ENCODE measurements at regions not wholly inside any gene's neighbourhood (a gene's known extent, or its start where the extent isn't known, plus 50 kb on each side); places are given as distances from the start of the nearest gene placed in this dataset.
A peak's percentile ranks its signal among the peaks of the same experiment; 100 is the strongest.

GRCh38 chr7:10860516-10860915 is 113.2 kb upstream of the PHF14 start:
- no peak for DNase-seq (ENCODE audit: low read depth, low spot score)

GRCh38 chr7:10863476-10863875 is 110.2 kb upstream of the PHF14 start:
- no peak for DNase-seq (ENCODE audit: low read depth, low spot score)

- peak; percentile 10 for DNase-seq (ENCODE audit: low read depth, low spot score)
These were observed 99.0 kb upstream of the PHF14 start for GRCh38 chr7:10874666-10875065.

- DNase-seq (ENCODE audit: low read depth, low spot score) = no peak
These were observed 98.6 kb upstream of the PHF14 start for GRCh38 chr7:10875080-10875479.

GRCh38 chr7:10888861-10889260 is 84.8 kb upstream of the PHF14 start:
- no peak for DNase-seq (ENCODE audit: low read depth, low spot score)

GRCh38 chr7:10889266-10889898 is 84.3 kb upstream of the PHF14 start:
- DNase-seq (ENCODE audit: low read depth, low spot score) = peak; percentile 33

- peak; percentile 98 for DNase-seq (ENCODE audit: low read depth, low spot score)
These were observed 65.1 kb upstream of the PHF14 start for GRCh38 chr7:10908600-10908999.

- DNase-seq (ENCODE audit: low read depth, low spot score) = no peak
These were observed 63.2 kb upstream of the PHF14 start for GRCh38 chr7:10910447-10910846.

GRCh38 chr7:10912077-10912476 is 61.6 kb upstream of the PHF14 start:
- no peak for DNase-seq (ENCODE audit: low read depth, low spot score)

- no peak for DNase-seq (ENCODE audit: low read depth, low spot score)
These were observed 60.2 kb upstream of the PHF14 start for GRCh38 chr7:10913457-10913856.

- DNase-seq (ENCODE audit: low read depth, low spot score) = no peak
These were observed 55.5 kb upstream of the PHF14 start for GRCh38 chr7:10918093-10918590.

- DNase-seq (ENCODE audit: low read depth, low spot score) = no peak
These were observed 53.7 kb upstream of the PHF14 start for GRCh38 chr7:10919923-10920322.
